GM19395 (cell line): ENCODE measurements at regions not wholly inside any gene's neighbourhood (a gene's known extent, or its start where the extent isn't known, plus 50 kb on each side); places are given as distances from the start of the nearest gene placed in this dataset.

ENCODE experiments used
- ATAC-seq: cut with Tn5 transposase; IDR thresholded peaks from one replicate; pipeline ENCODE4 v1.9.1; 2021; ENCODE audit warnings: mild to moderate bottlenecking, moderate library complexity; ENCODE audit not compliant: unreplicated experiment

- no peak for ATAC-seq
These were observed 644.4 kb downstream of the PLCL1 start for GRCh38 chr2:198448789-198449188.

- no peak for ATAC-seq
These were observed 640.5 kb downstream of the PLCL1 start for GRCh38 chr2:198444800-198445287.

GRCh38 chr2:198441901-198442300, 637.5 kb downstream of the PLCL1 start:
- no peak for ATAC-seq

- ATAC-seq: no peak
These were observed 636.9 kb downstream of the PLCL1 start for GRCh38 chr2:198441246-198441645.

- no peak for ATAC-seq
These were observed 636.4 kb downstream of the PLCL1 start for GRCh38 chr2:198440833-198441232.

- ATAC-seq: no peak
These were observed 633.9 kb downstream of the PLCL1 start for GRCh38 chr2:198438331-198438730.

- no peak for ATAC-seq
These were observed 619.7 kb downstream of the PLCL1 start for GRCh38 chr2:198424112-198424511.

- ATAC-seq: no peak
These were observed 613.4 kb downstream of the PLCL1 start for GRCh38 chr2:198417836-198418235.

- ATAC-seq: no peak
These were observed 610.6 kb downstream of the PLCL1 start for GRCh38 chr2:198414976-198415375.

GRCh38 chr2:198411936-198412335, 607.5 kb downstream of the PLCL1 start:
- no peak for ATAC-seq

GRCh38 chr2:198408171-198408570, 603.8 kb downstream of the PLCL1 start:
- no peak for ATAC-seq

GRCh38 chr2:198405311-198405710, 600.9 kb downstream of the PLCL1 start:
- no peak for ATAC-seq

GRCh38 chr2:198401644-198402043, 597.3 kb downstream of the PLCL1 start:
- no peak for ATAC-seq

- ATAC-seq: no peak
These were observed 596.6 kb downstream of the PLCL1 start for GRCh38 chr2:198400999-198401398.

GRCh38 chr2:198394208-198394607, 589.8 kb downstream of the PLCL1 start:
- no peak for ATAC-seq

- no peak for ATAC-seq
These were observed 586.3 kb downstream of the PLCL1 start for GRCh38 chr2:198390670-198391069.

- no peak for ATAC-seq
These were observed 583.3 kb downstream of the PLCL1 start for GRCh38 chr2:198387677-198388076.

GRCh38 chr2:198385856-198386255, 581.5 kb downstream of the PLCL1 start:
- ATAC-seq: no peak

- ATAC-seq: no peak
These were observed 580.9 kb downstream of the PLCL1 start for GRCh38 chr2:198385326-198385725.

GRCh38 chr2:198383392-198383791, 579.0 kb downstream of the PLCL1 start:
- ATAC-seq: no peak

GRCh38 chr2:198382811-198383210, 578.4 kb downstream of the PLCL1 start:
- no peak for ATAC-seq

GRCh38 chr2:198376677-198377076, 572.3 kb downstream of the PLCL1 start:
- no peak for ATAC-seq

- no peak for ATAC-seq
These were observed 570.7 kb downstream of the PLCL1 start for GRCh38 chr2:198375083-198375410.
